Keratinocyte (primary cell): ENCODE measurements at regions not wholly inside any gene's neighbourhood (a gene's known extent, or its start where the extent isn't known, plus 50 kb on each side); places are given as distances from the start of the nearest gene placed in this dataset.
"Not testable (repeated sequence)": the region's sequence is repeated elsewhere in the genome, so short reads cannot be mapped to it uniquely, and the experiment has no call there.

ENCODE experiments used
- DNase-seq: peaks from one replicate; pipeline ENCODE4 v3.0.0-alpha.2; 2011; ENCODE audit warnings: low read depth, missing footprints, low spot score
- FAIRE-seq: peaks from 2 replicates; lab custom pipeline; 2011; peaks lifted over from hg19 to GRCh38; lab: Jason Lieb, UNC
- H2AFZ ChIP-seq: 2 replicates; pipeline ENCODE4 v1.6.0; 2012; ENCODE audit warnings: low read length, control low read depth, inconsistent platforms; ENCODE audit not compliant: control insufficient read depth
- H3K27ac ChIP-seq: 2 replicates; pipeline ENCODE4 v1.5.1; 2011; ENCODE audit warnings: low read length; ENCODE audit not compliant: control insufficient read depth, insufficient read depth
- H3K27me3 ChIP-seq: 3 replicates; pipeline ENCODE4 v1.6.0; 2011; ENCODE audit warnings: low read length; ENCODE audit not compliant: control insufficient read depth, insufficient read depth; ENCODE audit errors: extremely low read depth
- H3K36me3 ChIP-seq, 2 experiments: 2 replicates in 1 of 2; 3 replicates in 1 of 2; pipeline ENCODE4 v1.5.1; 2011; ENCODE audit warnings: low read length in 2 of 2, mild to moderate bottlenecking in 1 of 2; ENCODE audit not compliant: control insufficient read depth in 2 of 2, insufficient read depth in 2 of 2; ENCODE audit errors: extremely low read depth in 1 of 2
- H3K4me1 ChIP-seq: 3 replicates; pipeline ENCODE4 v1.5.1; 2011; ENCODE audit warnings: low read length; ENCODE audit not compliant: control insufficient read depth, insufficient read depth; ENCODE audit errors: extremely low read depth
- H3K4me2 ChIP-seq: 3 replicates; pipeline ENCODE4 v1.6.0; 2011; ENCODE audit warnings: low read depth, low read length; ENCODE audit not compliant: control insufficient read depth, insufficient read depth; ENCODE audit errors: extremely low read depth
- H3K4me3 ChIP-seq, 3 experiments: fragments of 200-600 bp in 1 of 3; sonication (generic) in 1 of 3; 2 replicates in 2 of 3; 3 replicates in 1 of 3; pipeline ENCODE4 v1.5.1; 2011 to 2016; ENCODE audit warnings: low read length in 3 of 3, mild to moderate bottlenecking in 3 of 3, control low read depth in 2 of 3, inconsistent platforms in 1 of 3, low read depth in 1 of 3, mixed read lengths in 1 of 3, mixed run types in 1 of 3, moderate library complexity in 1 of 3; ENCODE audit not compliant: control insufficient read depth in 2 of 3, insufficient read depth in 2 of 3; ENCODE audit errors: extremely low read depth in 1 of 3
- H3K79me2 ChIP-seq: 2 replicates; pipeline ENCODE4 v1.6.0; 2012; ENCODE audit warnings: low read length; ENCODE audit not compliant: control insufficient read depth, insufficient read depth
- H3K9ac ChIP-seq: 3 replicates; pipeline ENCODE4 v1.6.0; 2011; ENCODE audit warnings: low read length; ENCODE audit not compliant: control insufficient read depth, insufficient read depth; ENCODE audit errors: extremely low read depth
- H3K9me1 ChIP-seq: 3 replicates; pipeline ENCODE4 v1.6.0; 2011; ENCODE audit warnings: low read length; ENCODE audit not compliant: control insufficient read depth, insufficient read depth; ENCODE audit errors: extremely low read depth
- H3K9me3 ChIP-seq: 2 replicates; pipeline ENCODE4 v1.5.1; 2012; ENCODE audit warnings: low read depth, low read length; ENCODE audit not compliant: control insufficient read depth
- H4K20me1 ChIP-seq: 3 replicates; pipeline ENCODE4 v1.6.0; 2011; ENCODE audit warnings: low read length; ENCODE audit not compliant: control insufficient read depth, insufficient read depth; ENCODE audit errors: extremely low read depth
- dilution Hi-C: fragments of 300-500 bp; cut with MboI; formaldehyde crosslinking; loops from one replicate; pipeline ENCODE4 v1.7.0; 2020; ENCODE audit warnings: low sequenced_read_pairs; ENCODE audit not compliant: extremely low pct_ligation_motif_present

GRCh38 chr9:42283179-42283543, 99.7 kb downstream of the SPATA31A6 start:
- dilution Hi-C loops, H3K27me3 ChIP-seq, DNase-seq, H3K79me2 ChIP-seq, H3K4me2 ChIP-seq, H3K4me1 ChIP-seq, H3K9me3 ChIP-seq, H4K20me1 ChIP-seq, H2AFZ ChIP-seq, H3K4me3 ChIP-seq, H3K27ac ChIP-seq, H3K9me1 ChIP-seq, H3K36me3 ChIP-seq, FAIRE-seq, H3K9ac ChIP-seq: not testable (repeated sequence)

GRCh38 chr9:42286145-42286845, 102.8 kb downstream of the SPATA31A6 start:
- H3K9ac ChIP-seq, dilution Hi-C loops, FAIRE-seq, H3K79me2 ChIP-seq, H3K4me1 ChIP-seq, H3K36me3 ChIP-seq, H3K4me3 ChIP-seq, H3K27me3 ChIP-seq, H3K27ac ChIP-seq, H3K9me1 ChIP-seq, H3K9me3 ChIP-seq, DNase-seq, H3K4me2 ChIP-seq, H4K20me1 ChIP-seq, H2AFZ ChIP-seq: not testable (repeated sequence)

GRCh38 chr9:42288002-42288864, 104.8 kb downstream of the SPATA31A6 start:
- H3K27me3 ChIP-seq, H3K27ac ChIP-seq, FAIRE-seq, H3K4me3 ChIP-seq, DNase-seq, H3K79me2 ChIP-seq, H2AFZ ChIP-seq, H3K4me1 ChIP-seq, H3K9me1 ChIP-seq, H3K9ac ChIP-seq, H4K20me1 ChIP-seq, H3K4me2 ChIP-seq, H3K9me3 ChIP-seq, H3K36me3 ChIP-seq, dilution Hi-C loops: not testable (repeated sequence)

DNA sequence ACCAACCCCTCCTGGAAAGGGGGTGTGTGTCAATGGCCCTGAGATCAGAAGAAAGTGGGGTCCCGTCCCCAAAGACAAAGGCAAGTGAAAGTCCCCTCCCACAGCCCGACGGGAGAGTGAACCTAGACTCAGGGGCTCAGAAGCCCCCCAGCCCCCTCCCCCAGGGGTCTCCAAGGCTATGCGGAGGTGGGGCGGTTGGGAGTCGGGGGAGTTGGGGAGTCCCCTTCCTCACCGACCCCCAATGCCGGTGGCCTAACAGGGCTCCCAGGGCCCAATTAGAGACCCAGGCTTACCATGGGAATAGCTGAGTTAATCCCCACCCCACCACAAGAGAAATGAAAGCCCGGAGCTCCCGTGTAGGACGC, 105.4 kb downstream of the SPATA31A6 start:
- H3K4me1 ChIP-seq, H2AFZ ChIP-seq, H3K9me3 ChIP-seq, H3K9ac ChIP-seq, H3K27ac ChIP-seq, H4K20me1 ChIP-seq, H3K4me2 ChIP-seq, H3K4me3 ChIP-seq, H3K27me3 ChIP-seq, H3K9me1 ChIP-seq, FAIRE-seq, dilution Hi-C loops, DNase-seq, H3K36me3 ChIP-seq, H3K79me2 ChIP-seq: not testable (repeated sequence)

DNA sequence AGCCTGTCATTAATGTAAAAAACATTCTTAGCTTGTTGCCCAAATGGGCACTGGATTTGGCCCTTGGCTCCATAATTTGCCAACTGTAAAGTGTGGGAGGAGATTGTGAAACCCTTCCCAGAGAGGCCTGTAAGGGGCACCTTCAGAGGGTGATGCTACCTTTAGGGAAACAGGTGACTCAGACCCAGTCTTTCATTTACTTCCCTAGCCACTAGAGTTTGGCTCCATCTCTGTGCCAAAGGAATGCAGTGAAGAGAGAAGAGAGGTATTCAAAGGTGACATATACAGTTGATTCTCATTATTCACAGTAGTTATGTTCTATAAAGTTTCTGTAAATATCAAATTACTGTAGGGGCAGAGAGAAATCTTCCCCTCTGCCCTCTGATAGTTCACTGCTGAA, 116.7 kb downstream of the SPATA31A6 start:
- dilution Hi-C loops, H3K36me3 ChIP-seq, FAIRE-seq, H3K79me2 ChIP-seq, H3K9me1 ChIP-seq, H3K4me3 ChIP-seq, H3K27me3 ChIP-seq, H4K20me1 ChIP-seq, H2AFZ ChIP-seq, DNase-seq, H3K4me1 ChIP-seq, H3K27ac ChIP-seq, H3K4me2 ChIP-seq, H3K9ac ChIP-seq, H3K9me3 ChIP-seq: not testable (repeated sequence)
